HG02973 (cell line): ENCODE measurements at regions not wholly inside any gene's neighbourhood (a gene's known extent, or its start where the extent isn't known, plus 50 kb on each side); places are given as distances from the start of the nearest gene placed in this dataset.

ENCODE experiments used
- ATAC-seq: cut with Tn5 transposase; IDR thresholded peaks from one replicate; pipeline ENCODE4 v1.9.1; 2021; ENCODE audit warnings: moderate library complexity; ENCODE audit not compliant: unreplicated experiment

GRCh38 chr1:55854911-55855310 is 639.7 kb upstream of the USP24 start:
- ATAC-seq, result no peak

GRCh38 chr1:55848906-55849305 is 633.7 kb upstream of the USP24 start:
- ATAC-seq, result no peak

- no peak for ATAC-seq
Measured at GRCh38 chr1:55846051-55846450, 630.9 kb upstream of the USP24 start.

- ATAC-seq, result no peak
Measured at GRCh38 chr1:55844322-55844721, 629.2 kb upstream of the USP24 start.

GRCh38 chr1:55839626-55840025 is 624.5 kb upstream of the USP24 start:
- no peak for ATAC-seq

- ATAC-seq, result no peak
Measured at GRCh38 chr1:55839221-55839620, 624.1 kb upstream of the USP24 start.

- no peak for ATAC-seq
Measured at GRCh38 chr1:55836086-55836485, 620.9 kb upstream of the USP24 start.

GRCh38 chr1:55833529-55834091 is 618.4 kb upstream of the USP24 start:
- no peak for ATAC-seq

GRCh38 chr1:55831759-55832158 is 616.6 kb upstream of the USP24 start:
- ATAC-seq, result no peak

- ATAC-seq, result no peak
Measured at GRCh38 chr1:55828044-55828443, 612.9 kb upstream of the USP24 start.

- no peak for ATAC-seq
Measured at GRCh38 chr1:55827350-55827749, 612.2 kb upstream of the USP24 start.

- no peak for ATAC-seq
Measured at GRCh38 chr1:55826381-55827080, 611.4 kb upstream of the USP24 start.

GRCh38 chr1:55825461-55825860 is 610.3 kb upstream of the USP24 start:
- ATAC-seq, result no peak

GRCh38 chr1:55824251-55824640 is 609.1 kb upstream of the USP24 start:
- ATAC-seq, result no peak

GRCh38 chr1:55823541-55824250 is 608.5 kb upstream of the USP24 start:
- no peak for ATAC-seq

GRCh38 chr1:55822891-55823290 is 607.7 kb upstream of the USP24 start:
- ATAC-seq, result no peak

GRCh38 chr1:55821234-55821633 is 606.1 kb upstream of the USP24 start:
- no peak for ATAC-seq

GRCh38 chr1:55820501-55820900 is 605.3 kb upstream of the USP24 start:
- no peak for ATAC-seq

GRCh38 chr1:55819011-55819410 is 603.8 kb upstream of the USP24 start:
- ATAC-seq, result no peak

GRCh38 chr1:55816456-55817426 is 601.6 kb upstream of the USP24 start:
- ATAC-seq, result no peak
